ENCODE measurements at regions not wholly inside any gene's neighbourhood (a gene's known extent, or its start where the extent isn't known, plus 50 kb on each side); places are given as distances from the start of the nearest gene placed in this dataset.

GRCh38 chr4:125434136-125434535, 119.4 kb downstream of the FAT4 start:
- DNase-seq (ENCODE audit: low spot score), result no peak

- DNase-seq (ENCODE audit: low spot score), result no peak
Observed at GRCh38 chr4:125440814-125441213, 126.1 kb downstream of the FAT4 start.

- DNase-seq (ENCODE audit: low spot score), result no peak
Observed at GRCh38 chr4:125444166-125444565, 129.4 kb downstream of the FAT4 start.

- no peak for DNase-seq (ENCODE audit: low spot score)
Observed at GRCh38 chr4:125445525-125445924, 130.8 kb downstream of the FAT4 start.

GRCh38 chr4:125447551-125448290, 133.0 kb downstream of the FAT4 start:
- no peak for DNase-seq (ENCODE audit: low spot score)

GRCh38 chr4:125456075-125456474, 141.3 kb downstream of the FAT4 start:
- DNase-seq (ENCODE audit: low spot score), result no peak

- DNase-seq (ENCODE audit: low spot score), result no peak
Observed at GRCh38 chr4:125459531-125459930, 144.8 kb downstream of the FAT4 start.

GRCh38 chr4:125461676-125462363, 147.1 kb downstream of the FAT4 start:
- no peak for DNase-seq (ENCODE audit: low spot score)

GRCh38 chr4:125464146-125464545, 149.4 kb downstream of the FAT4 start:
- DNase-seq (ENCODE audit: low spot score), result no peak

- no peak for DNase-seq (ENCODE audit: low spot score)
Observed at GRCh38 chr4:125481334-125482045, 166.7 kb downstream of the FAT4 start.

- no peak for DNase-seq (ENCODE audit: low spot score)
Observed at GRCh38 chr4:125482822-125483221, 168.1 kb downstream of the FAT4 start.

GRCh38 chr4:125483278-125483677, 168.5 kb downstream of the FAT4 start:
- no peak for DNase-seq (ENCODE audit: low spot score)

GRCh38 chr4:125484912-125485311, 170.2 kb downstream of the FAT4 start:
- no peak for DNase-seq (ENCODE audit: low spot score)

- DNase-seq (ENCODE audit: low spot score), result no peak
Observed at GRCh38 chr4:125486351-125486750, 171.6 kb downstream of the FAT4 start.

GRCh38 chr4:125489952-125490690, 175.4 kb downstream of the FAT4 start:
- DNase-seq (ENCODE audit: low spot score), result no peak

GRCh38 chr4:125492957-125493356, 178.2 kb downstream of the FAT4 start:
- no peak for DNase-seq (ENCODE audit: low spot score)

- no peak for DNase-seq (ENCODE audit: low spot score)
Observed at GRCh38 chr4:125497861-125498260, 183.1 kb downstream of the FAT4 start.

- DNase-seq (ENCODE audit: low spot score), result no peak
Observed at GRCh38 chr4:125498981-125499380, 184.2 kb downstream of the FAT4 start.

- DNase-seq (ENCODE audit: low spot score), result no peak
Observed at GRCh38 chr4:125501090-125501489, 186.3 kb downstream of the FAT4 start.

GRCh38 chr4:125501568-125501967, 186.8 kb downstream of the FAT4 start:
- DNase-seq (ENCODE audit: low spot score), result no peak

- DNase-seq (ENCODE audit: low spot score), result no peak
Observed at GRCh38 chr4:125505621-125506020, 190.9 kb downstream of the FAT4 start.

- DNase-seq (ENCODE audit: low spot score), result no peak
Observed at GRCh38 chr4:125507141-125507540, 192.4 kb downstream of the FAT4 start.
